IMR-90 (cell line): ENCODE measurements at regions not wholly inside any gene's neighbourhood (a gene's known extent, or its start where the extent isn't known, plus 50 kb on each side); places are given as distances from the start of the nearest gene placed in this dataset.

Source experiments
- ATAC-seq: fragments of 200-7000 bp; cut with Tn5 transposase; 2 replicates; pipeline ENCODE4 v1.9.1; 2020; ENCODE audit warnings: low read depth, mild to moderate bottlenecking, moderate library complexity
- BruUV-seq: library from RNA; stranded (reverse); fragments of 400-500 nt; replicated peaks from 2 replicates; lab custom pipeline; 2021; lab: Mats Ljungman, UMichigan
- CTCF ChIA-PET: fragments of 300-600 bp; formaldehyde crosslinking; extraction: SDS; loops from one replicate; lab custom pipeline; 2021; ENCODE audit warnings: antibody characterized with exemption; lab: Yijun Ruan, JAX
- POLR2A ChIA-PET: fragments of 300-600 bp; sonication (Branson Sonifier 250); formaldehyde crosslinking; loops from one replicate; lab custom pipeline; 2022; ENCODE audit warnings: antibody characterized with exemption; ENCODE audit not compliant: unreplicated experiment; lab: Charles Lee
- DNase-seq: peaks from one replicate; pipeline ENCODE4 v3.0.0; 2013
- H2AFZ ChIP-seq: replicated peaks from 2 replicates; pipeline ENCODE3; 2013; ENCODE audit warnings: low read length, mild to moderate bottlenecking; ENCODE audit not compliant: poor library complexity
- H2AK5ac ChIP-seq: 2 replicates; pipeline ENCODE4 v1.6.1; 2013; ENCODE audit warnings: low read depth, low read length, inconsistent platforms
- H2AK9ac ChIP-seq: replicated peaks from 2 replicates; pipeline ENCODE3; 2013; ENCODE audit warnings: mild to moderate bottlenecking, low read depth, low read length, moderate library complexity; ENCODE audit not compliant: poor library complexity
- H2BK120ac ChIP-seq: 2 replicates; pipeline ENCODE4 v1.6.1; 2013; ENCODE audit warnings: low read depth, low read length, inconsistent platforms
- H2BK15ac ChIP-seq: 3 replicates; pipeline ENCODE4 v1.6.1; 2013; ENCODE audit warnings: low read depth, low read length, inconsistent platforms
- H2BK20ac ChIP-seq: 2 replicates; pipeline ENCODE4 v1.6.1; 2013; ENCODE audit warnings: low read depth, mild to moderate bottlenecking, inconsistent platforms, low read length, moderate library complexity
- H2BK5ac ChIP-seq: 2 replicates; pipeline ENCODE4 v1.6.1; 2013; ENCODE audit warnings: mild to moderate bottlenecking, low read depth, low read length, inconsistent platforms; ENCODE audit not compliant: poor library complexity, severe bottlenecking
- H3K14ac ChIP-seq: replicated peaks from 2 replicates; pipeline ENCODE4 v1.6.1; 2013; ENCODE audit warnings: low read depth, low read length, inconsistent platforms
- H3K18ac ChIP-seq: 2 replicates; pipeline ENCODE4 v1.6.1; 2013; ENCODE audit warnings: low read depth, low read length, control low read depth
- H3K23ac ChIP-seq: 2 replicates; pipeline ENCODE4 v1.6.1; 2013; ENCODE audit warnings: low read depth, low read length, inconsistent platforms
- H3K27ac ChIP-seq: 2 replicates; pipeline ENCODE4 v1.5.1; 2013; ENCODE audit warnings: mild to moderate bottlenecking, control low read depth, low read length; ENCODE audit not compliant: insufficient read depth
- H3K27me3 ChIP-seq: 2 replicates; pipeline ENCODE4 v1.6.1; 2013; ENCODE audit warnings: low read length; ENCODE audit not compliant: control insufficient read depth, insufficient read depth
- H3K36me3 ChIP-seq: 2 replicates; pipeline ENCODE4 v1.6.1; 2013; ENCODE audit warnings: low read length, mixed read lengths; ENCODE audit not compliant: control insufficient read depth, insufficient read depth
- H3K4ac ChIP-seq: 2 replicates; pipeline ENCODE4 v1.6.1; 2013; ENCODE audit warnings: low read depth, low read length, inconsistent platforms
- H3K4me1 ChIP-seq: 2 replicates; pipeline ENCODE4 v1.6.1; 2013; ENCODE audit warnings: low read length, mixed read lengths; ENCODE audit not compliant: control insufficient read depth, insufficient read depth
- H3K4me2 ChIP-seq: 2 replicates; pipeline ENCODE4 v1.6.1; 2013; ENCODE audit warnings: low read depth, mild to moderate bottlenecking, control low read depth, low read length, moderate library complexity
- H3K4me3 ChIP-seq: 2 replicates; pipeline ENCODE4 v1.5.1; 2013; ENCODE audit warnings: low read depth, mild to moderate bottlenecking, control low read depth, low read length, moderate library complexity; ENCODE audit not compliant: insufficient read depth
- H3K56ac ChIP-seq: 2 replicates; pipeline ENCODE4 v1.6.1; 2013; ENCODE audit warnings: low read length, inconsistent platforms; ENCODE audit not compliant: insufficient read depth; ENCODE audit errors: extremely low read depth
- H3K79me1 ChIP-seq, 2 experiments: 2 replicates each; pipeline ENCODE4 v1.6.1; 2013; ENCODE audit warnings: low read length in 2 of 2, inconsistent platforms in 1 of 2, low read depth in 1 of 2
- H3K9ac ChIP-seq: 2 replicates; pipeline ENCODE4 v1.6.1; 2013; ENCODE audit warnings: low read depth, low read length, control low read depth
- H3K9me1 ChIP-seq: 2 replicates; pipeline ENCODE4 v1.6.1; 2013; ENCODE audit warnings: low read length, inconsistent platforms; ENCODE audit not compliant: insufficient read depth
- H3K9me3 ChIP-seq: 2 replicates; pipeline ENCODE4 v1.6.1; 2013; ENCODE audit warnings: low read length; ENCODE audit not compliant: control insufficient read depth, insufficient read depth
- H4K20me1 ChIP-seq: 2 replicates; pipeline ENCODE4 v1.6.1; 2013; ENCODE audit warnings: low read length, inconsistent platforms; ENCODE audit not compliant: insufficient read depth
- H4K5ac ChIP-seq: 2 replicates; pipeline ENCODE4 v1.6.1; 2013; ENCODE audit warnings: mild to moderate bottlenecking, low read depth, low read length, control low read depth
- H4K8ac ChIP-seq, 2 experiments: 2 replicates each; pipeline ENCODE4 v1.6.1; 2013; ENCODE audit warnings: low read depth in 2 of 2, low read length in 2 of 2, control low read depth in 1 of 2, inconsistent platforms in 1 of 2
- H4K91ac ChIP-seq: 2 replicates; pipeline ENCODE4 v1.6.1; 2013; ENCODE audit warnings: low read depth, low read length, inconsistent platforms; ENCODE audit not compliant: insufficient read depth
- BHLHE40 ChIP-seq: fragments of 150-350 bp; IDR thresholded peaks from 2 replicates; pipeline ENCODE4 v1.6.1; 2016; ENCODE audit warnings: mild to moderate bottlenecking, low read depth, low read length
- MAZ ChIP-seq: IDR thresholded peaks from 2 replicates; pipeline ENCODE4 v1.6.1; 2012; ENCODE audit warnings: low read depth, mild to moderate bottlenecking, low read length, improper control_type of control experiment, moderate library complexity, borderline replicate concordance
- NFE2L2 ChIP-seq: fragments of 150-350 bp; IDR thresholded peaks from 2 replicates; pipeline ENCODE4 v1.6.1; 2016; ENCODE audit warnings: low read depth, mild to moderate bottlenecking, low read length
- RCOR1 ChIP-seq: IDR thresholded peaks from 2 replicates; pipeline ENCODE4 v1.6.1; 2012; ENCODE audit warnings: mild to moderate bottlenecking, low read length, improper control_type of control experiment; ENCODE audit not compliant: insufficient replicate concordance
- SMC3 ChIP-seq: fragments of 150-350 bp; IDR thresholded peaks from 2 replicates; pipeline ENCODE4 v1.6.1; 2016; ENCODE audit warnings: low read depth, mild to moderate bottlenecking, antibody characterized with exemption, low read length, moderate library complexity
- WGBS, 2 experiments: methylation state at CpG; one replicate each; pipeline versions ENCODE4 v1.1.5 to v1.1.7; 2013; ENCODE audit warnings: missing lambda C conversion rate in 2 of 2; ENCODE audit not compliant: insufficient read length in 1 of 2; ENCODE audit errors: extremely low coverage in 2 of 2; 5-methylcytosine and 5-hydroxymethylcytosine counted together
- dilution Hi-C: fragments of 300-500 bp; cut with HindIII; formaldehyde crosslinking; loops from one replicate; pipeline ENCODE4 v1.14.3; 2018; ENCODE audit warnings: low sequenced_read_pairs; ENCODE audit not compliant: unreplicated experiment
- in situ Hi-C: fragments of 300-500 bp; cut with MboI; formaldehyde crosslinking; loops from 3 replicates; pipeline ENCODE4 v1.14.3; 2019; ENCODE audit warnings: low sequenced_read_pairs, inconsistent platforms, mixed read lengths
- intact Hi-C: fragments of 100-400 bp; cut with micrococcal nuclease; formaldehyde crosslinking; loops from 2 replicates; pipeline ENCODE4 v1.10.0; 2022
- TF ChIP-seq, protein P1 (sequence below): conservative IDR thresholded peaks from 2 replicates; pipeline ENCODE4 v1.5.1; 2012; ENCODE audit warnings: mild to moderate bottlenecking, low read depth, low read length, improper control_type of control experiment

- no peak overlapping the region for H2BK20ac ChIP-seq
- no CpG with 5 or more reads among the region's 3 CpGs for WGBS, 2 experiments
- H3K18ac ChIP-seq: no peak overlapping the region
- dilution Hi-C loops: no loop called here
- BruUV-seq: no TSS peak
- ChIA-PET CTCF (no interaction called here), POLR2A (no interaction called here)
- H3K56ac ChIP-seq: no peak overlapping the region
- no peak overlapping the region for H2AK9ac ChIP-seq
- in situ Hi-C loops: no loop called here
- TF ChIP-seq SMC3 (no peak), NFE2L2 (no peak), MAZ (no peak), BHLHE40 (no peak), RCOR1 (no peak)
- TF ChIP-seq, protein P1, sequence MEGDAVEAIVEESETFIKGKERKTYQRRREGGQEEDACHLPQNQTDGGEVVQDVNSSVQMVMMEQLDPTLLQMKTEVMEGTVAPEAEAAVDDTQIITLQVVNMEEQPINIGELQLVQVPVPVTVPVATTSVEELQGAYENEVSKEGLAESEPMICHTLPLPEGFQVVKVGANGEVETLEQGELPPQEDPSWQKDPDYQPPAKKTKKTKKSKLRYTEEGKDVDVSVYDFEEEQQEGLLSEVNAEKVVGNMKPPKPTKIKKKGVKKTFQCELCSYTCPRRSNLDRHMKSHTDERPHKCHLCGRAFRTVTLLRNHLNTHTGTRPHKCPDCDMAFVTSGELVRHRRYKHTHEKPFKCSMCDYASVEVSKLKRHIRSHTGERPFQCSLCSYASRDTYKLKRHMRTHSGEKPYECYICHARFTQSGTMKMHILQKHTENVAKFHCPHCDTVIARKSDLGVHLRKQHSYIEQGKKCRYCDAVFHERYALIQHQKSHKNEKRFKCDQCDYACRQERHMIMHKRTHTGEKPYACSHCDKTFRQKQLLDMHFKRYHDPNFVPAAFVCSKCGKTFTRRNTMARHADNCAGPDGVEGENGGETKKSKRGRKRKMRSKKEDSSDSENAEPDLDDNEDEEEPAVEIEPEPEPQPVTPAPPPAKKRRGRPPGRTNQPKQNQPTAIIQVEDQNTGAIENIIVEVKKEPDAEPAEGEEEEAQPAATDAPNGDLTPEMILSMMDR: no peak
- no peak overlapping the region for H2BK5ac ChIP-seq
- intact Hi-C loops: no loop called here
- no peak overlapping the region for H3K27ac ChIP-seq
- H3K9me3 ChIP-seq: no peaks in the 10 kb centered on the region
- H3K9me1 ChIP-seq: no peaks in the 10 kb centered on the region
- H4K5ac ChIP-seq: no peak overlapping the region
- no peak overlapping the region for H2AFZ ChIP-seq
- ATAC-seq (no peak), DNase-seq (no peak)
- no peaks in the 10 kb centered on the region for H3K36me3 ChIP-seq
- no peak overlapping the region for H3K4ac ChIP-seq
- no peak overlapping the region for H2BK120ac ChIP-seq
- H3K23ac ChIP-seq: no peak overlapping the region
- no peak overlapping the region for H4K91ac ChIP-seq
- no peak overlapping the region for H4K8ac ChIP-seq
- H3K79me1 ChIP-seq: no peaks in the 10 kb centered on the region
- no peaks in the 10 kb centered on the region for H3K4me1 ChIP-seq
- H3K9ac ChIP-seq: no peak overlapping the region
- no peak overlapping the region for H2BK15ac ChIP-seq
- H3K4me3 ChIP-seq: no peak overlapping the region
- H2AK5ac ChIP-seq: no peak overlapping the region
- no peaks in the 10 kb centered on the region for H4K20me1 ChIP-seq
- no peak overlapping the region for H3K4me2 ChIP-seq
- no peaks in the 10 kb centered on the region; the same call in 1 of the 2 replicates for H3K27me3 ChIP-seq
- H3K14ac ChIP-seq: no peak overlapping the region
These were observed 375.7 kb downstream of the MMUT start for GRCh38 chr6:49087369-49087768.
